ENCODE measurements at regions not wholly inside any gene's neighbourhood (a gene's known extent, or its start where the extent isn't known, plus 50 kb on each side); places are given as distances from the start of the nearest gene placed in this dataset.

- no peak overlapping the region for H3K23ac ChIP-seq (ENCODE audit: insufficient read length)
- no peaks in the 10 kb centered on the region for H3K27me3 ChIP-seq (replicated peaks in 1 of 4; ENCODE audit: control insufficient read depth in 3 of 4, extremely low read depth in 1 of 4, insufficient read depth in 3 of 4, low read length in 3 of 4)
- H3K36me3 ChIP-seq (ENCODE audit: control insufficient read depth in 2 of 4, insufficient read depth in 4 of 4, low read length in 3 of 4), result no peaks in the 10 kb centered on the region
- H3K4me3 ChIP-seq (ENCODE audit: extremely low read depth in 1 of 4, insufficient read depth in 2 of 4, low read depth in 3 of 4, low read length in 4 of 4), result no peak overlapping the region
- no peak overlapping the region for H2BK20ac ChIP-seq (ENCODE audit: low read length)
- no peak overlapping the region for H4K5ac ChIP-seq (ENCODE audit: insufficient read length, low read depth, low read length)
- H3K79me1 ChIP-seq (ENCODE audit: low read depth, low read length), result no peaks in the 10 kb centered on the region
- H2BK5ac ChIP-seq (ENCODE audit: low read depth, low read length), result no peak overlapping the region
- no peak overlapping the region for H2BK15ac ChIP-seq (ENCODE audit: low read length)
- H2AK5ac ChIP-seq (ENCODE audit: low read depth, low read length), result no peak overlapping the region
- no peaks in the 10 kb centered on the region for H3K9me3 ChIP-seq (ENCODE audit: insufficient read depth in 2 of 2, low read depth in 1 of 2, low read length in 1 of 2)
- no peak overlapping the region for H4K91ac ChIP-seq (replicated peaks; ENCODE audit: insufficient read length, low read length)
- DNase-seq (ENCODE audit: low read depth in 1 of 2, low spot score in 2 of 2), result no peak
- no peak overlapping the region for H3K9ac ChIP-seq (replicated peaks in 1 of 4; ENCODE audit: extremely low read depth in 1 of 4, low read depth in 3 of 4, low read length in 3 of 4)
- no peak overlapping the region for H2BK12ac ChIP-seq (ENCODE audit: low read depth, low read length)
- no peak overlapping the region for H3K18ac ChIP-seq (ENCODE audit: extremely low read depth, low read length)
- ChIA-PET CTCF (ENCODE audit: partially characterized antibody) (interaction anchor here (0.7 to 2.8 kb wide), 2 partner anchors 16 to 37 kb away, joined by 3 to 11 read pairs; no protein-coding TSS in a partner anchor), POLR2A (ENCODE audit: partially characterized antibody) (no interaction called here)
- H3K4ac ChIP-seq (replicated peaks; ENCODE audit: insufficient read length, low read depth, low read length), result no peak overlapping the region
- H2AFZ ChIP-seq (ENCODE audit: low read length), result no peak overlapping the region
- H4K20me1 ChIP-seq (replicated peaks in 1 of 2; ENCODE audit: control insufficient read depth in 1 of 2, insufficient read depth in 2 of 2, low read length in 2 of 2), result no peaks in the 10 kb centered on the region
- no peaks in the 10 kb centered on the region for H3K4me1 ChIP-seq (replicated peaks in 1 of 4; ENCODE audit: control insufficient read depth in 3 of 4, insufficient read depth in 4 of 4, low read length in 3 of 4)
- no peak for FAIRE-seq
- TF ChIP-seq JUND (IDR thresholded peaks at IDR 0.05; ENCODE audit: low read length) (no peak), TBP (IDR thresholded peaks at IDR 0.05; ENCODE audit: low read depth, low read length) (no peak), MAFK (IDR thresholded peaks at IDR 0.05; ENCODE audit: low read depth, low read length) (no peak), MAX (IDR thresholded peaks at IDR 0.05) (no peak), KDM4A (IDR thresholded peaks at IDR 0.05; ENCODE audit: low read depth, low read length, severe bottlenecking) (no peak), EZH2 (IDR thresholded peaks at IDR 0.05; ENCODE audit: low read depth, low read length, severe bottlenecking) (no peak), RNF2 (IDR thresholded peaks at IDR 0.05; ENCODE audit: borderline replicate concordance, low read depth, low read length, missing control alignments, poor library complexity, severe bottlenecking) (no peak)
- H4K8ac ChIP-seq (ENCODE audit: extremely low read depth, insufficient read depth, low read length), result no peak overlapping the region
- H3K56ac ChIP-seq (replicated peaks; ENCODE audit: insufficient read length, low read depth, low read length), result no peak overlapping the region
- 90% methylated on average over 3 of the region's 3 CpGs; no CpG with 5 or more reads in 1 of the 2 experiments for WGBS, 2 experiments (ENCODE audit: extremely low coverage in 1 of 2, insufficient coverage in 1 of 2, insufficient read length in 1 of 2, insufficient replicate concordance in 2 of 2, low coverage in 1 of 2, low lambda C conversion rate in 2 of 2, missing lambda C conversion rate in 1 of 2)
- H3K79me2 ChIP-seq (ENCODE audit: control insufficient read depth in 1 of 2, insufficient read depth in 2 of 2, low read length in 2 of 2), result no peaks in the 10 kb centered on the region
- H3K23me2 ChIP-seq (ENCODE audit: low read depth, low read length), result no peaks in the 10 kb centered on the region
- H3K4me2 ChIP-seq (ENCODE audit: insufficient read depth in 1 of 2, low read depth in 2 of 2, low read length in 2 of 2), result no peak overlapping the region
- H3K14ac ChIP-seq (ENCODE audit: insufficient read length), result no peak overlapping the region
- H2BK120ac ChIP-seq (replicated peaks; ENCODE audit: low read depth, low read length), result no peak overlapping the region
- H3K27ac ChIP-seq (ENCODE audit: low read depth, low read length), result no peak overlapping the region
Observed at GRCh38 chr5:130908186-130908585, 256.9 kb downstream of the HINT1 start.

All from H1 (cell line).